HG02885 (cell line): ENCODE measurements at regions not wholly inside any gene's neighbourhood (a gene's known extent, or its start where the extent isn't known, plus 50 kb on each side); places are given as distances from the start of the nearest gene placed in this dataset.

Experiments used
- ATAC-seq: cut with Tn5 transposase; IDR thresholded peaks from one replicate; pipeline ENCODE4 v1.9.1; 2021; ENCODE audit warnings: mild to moderate bottlenecking; ENCODE audit not compliant: unreplicated experiment, poor library complexity

DNA sequence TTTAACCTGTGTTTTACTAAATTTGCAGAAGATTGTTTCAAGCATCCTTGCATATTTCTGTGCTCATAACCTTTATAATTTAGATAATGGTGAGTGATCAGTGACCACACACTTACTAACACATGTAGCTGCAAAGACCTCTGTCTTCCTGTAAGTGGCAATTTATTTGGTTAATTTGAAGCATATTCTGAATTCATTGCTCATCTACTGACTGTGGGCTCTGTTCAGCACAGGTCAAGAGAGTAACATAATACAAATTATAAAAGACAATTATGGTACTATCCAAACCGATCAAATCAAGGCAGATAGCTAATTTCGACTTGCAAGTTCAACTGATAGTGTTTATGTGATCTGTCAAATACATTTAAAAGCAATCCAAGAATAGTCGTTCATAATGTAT lies 223.9 kb upstream of the FAM98A start:
- no peak for ATAC-seq

DNA sequence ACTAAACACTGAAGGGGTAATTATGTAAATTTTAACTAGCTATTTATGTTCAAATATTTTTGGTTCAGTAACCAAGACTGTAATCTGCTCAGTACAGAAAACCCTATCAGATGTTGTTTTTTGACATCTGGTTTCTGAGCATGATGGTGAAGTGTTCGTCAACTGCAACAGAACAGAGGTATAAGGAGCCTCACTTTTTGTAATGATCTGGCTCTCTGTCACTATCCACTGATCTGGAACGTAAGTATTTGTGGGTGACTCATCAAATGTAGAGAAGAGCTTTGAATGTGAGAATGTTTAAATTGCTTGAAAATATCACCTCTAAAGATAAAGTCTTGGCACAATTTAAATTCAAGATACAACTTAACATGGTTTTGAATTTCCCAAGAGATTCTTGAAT lies 213.6 kb upstream of the FAM98A start:
- no peak for ATAC-seq

DNA sequence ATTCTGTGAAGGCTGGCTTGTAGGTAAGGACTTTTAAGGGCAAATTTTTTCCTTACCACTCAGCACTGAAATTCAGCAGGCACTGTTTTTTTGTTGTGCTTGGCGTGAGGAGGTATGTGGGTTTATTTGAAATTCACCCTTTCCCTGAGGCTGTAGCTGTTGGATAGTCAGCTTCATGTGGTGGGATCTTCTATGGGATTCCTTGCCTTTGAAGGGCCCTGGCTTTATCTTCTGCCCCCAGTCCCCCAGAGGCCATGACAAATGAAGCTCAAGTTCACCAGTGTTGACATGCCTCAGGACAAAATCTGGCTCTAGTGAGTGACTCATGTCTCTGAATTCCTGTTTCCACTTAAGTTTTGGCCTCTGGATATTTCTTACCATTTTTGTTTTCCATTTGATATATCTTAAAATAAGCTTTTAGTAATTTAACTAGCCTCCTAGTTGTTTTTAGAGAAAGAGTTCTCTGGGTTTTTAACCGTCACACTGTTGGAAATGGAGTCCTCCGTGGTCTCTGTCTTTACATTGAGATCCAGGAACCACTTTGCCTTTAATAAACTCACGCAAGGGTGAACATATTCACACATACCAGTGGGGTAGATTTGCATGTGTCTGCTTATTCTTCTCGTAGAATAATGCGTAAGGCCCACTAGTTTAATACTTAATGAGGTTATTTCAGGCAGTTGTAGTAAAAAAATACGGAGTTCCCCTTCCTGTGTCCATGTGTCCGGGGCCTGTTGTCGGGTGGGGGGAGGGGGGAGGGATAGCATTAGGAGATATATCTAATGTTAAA lies 211.1 kb upstream of the FAM98A start:
- no peak for ATAC-seq

DNA sequence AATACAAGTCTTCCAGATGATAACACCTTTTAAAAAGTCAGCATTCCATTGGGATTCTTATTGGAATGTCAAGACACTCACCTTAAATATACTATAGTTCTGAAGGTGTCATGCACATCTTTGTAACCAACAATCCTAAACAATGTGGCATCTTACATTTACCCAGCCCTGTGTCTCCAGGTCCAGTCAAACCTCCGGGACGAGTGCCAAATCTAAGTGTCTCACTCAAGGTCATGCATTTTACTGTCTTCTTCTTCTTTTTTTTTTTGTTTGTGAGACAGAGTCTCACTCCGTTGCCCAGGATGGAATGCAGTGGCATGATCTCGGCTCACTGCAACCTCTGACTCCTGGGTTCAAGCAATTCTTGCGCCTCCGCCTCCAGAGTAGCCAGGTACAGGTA lies 206.9 kb upstream of the FAM98A start:
- no peak for ATAC-seq

DNA sequence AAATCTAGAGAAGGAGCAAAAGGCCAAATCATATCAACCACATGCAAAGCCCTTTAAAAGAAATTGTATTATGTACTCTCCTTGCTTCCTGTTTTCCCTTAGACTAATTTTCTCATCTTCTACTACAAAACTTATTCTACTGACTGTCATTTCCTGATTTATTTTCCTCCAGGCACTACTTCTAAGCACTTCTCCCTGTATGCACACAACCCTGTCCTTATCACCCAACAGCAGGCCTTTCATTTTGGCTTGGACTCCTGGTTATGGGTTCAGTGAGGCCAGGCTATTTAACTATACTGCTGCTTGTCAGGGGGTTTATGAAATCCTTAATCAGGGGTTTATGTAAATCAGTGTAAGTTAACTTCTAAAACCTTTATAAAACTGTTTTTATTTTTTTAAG lies 205.1 kb upstream of the FAM98A start:
- no peak for ATAC-seq

DNA sequence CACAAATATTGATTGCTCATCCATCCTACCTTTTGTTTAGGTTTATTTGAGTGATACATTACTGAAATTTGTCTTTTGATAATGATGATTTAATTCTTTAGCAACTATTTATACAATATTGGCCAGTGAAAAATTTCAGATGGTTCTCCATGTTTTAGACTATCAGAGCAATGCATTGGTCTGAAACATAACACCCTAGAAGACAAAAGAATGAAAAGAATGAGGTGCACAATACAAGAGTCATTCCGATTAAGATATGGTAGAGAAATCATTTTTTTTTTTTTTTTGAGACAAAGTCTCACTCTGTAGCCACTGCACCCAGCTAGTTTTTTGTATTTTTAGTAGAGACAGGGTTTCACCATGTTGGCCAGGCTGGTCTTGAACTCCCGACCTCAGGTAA lies 197.4 kb upstream of the FAM98A start:
- ATAC-seq = no peak

DNA sequence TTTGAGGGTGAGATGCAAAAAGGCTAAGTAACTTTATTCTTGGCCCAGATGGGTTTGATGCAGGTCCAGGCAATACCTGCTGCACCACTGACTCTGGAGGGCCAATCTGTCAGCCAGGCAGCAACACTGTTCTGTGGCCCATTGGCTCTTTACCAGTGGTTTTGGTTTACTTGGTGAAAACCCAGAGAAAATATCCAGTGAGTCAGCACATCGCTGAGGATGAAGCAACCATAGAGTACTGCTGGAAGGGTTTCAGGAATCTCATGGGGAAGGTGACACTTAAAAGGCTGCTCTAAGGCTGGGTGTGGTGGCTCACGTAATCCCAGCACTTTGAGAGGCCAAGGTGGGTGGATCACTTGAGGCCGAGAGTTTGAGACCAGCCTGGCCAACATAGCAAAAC lies 192.5 kb upstream of the FAM98A start:
- no peak for ATAC-seq

DNA sequence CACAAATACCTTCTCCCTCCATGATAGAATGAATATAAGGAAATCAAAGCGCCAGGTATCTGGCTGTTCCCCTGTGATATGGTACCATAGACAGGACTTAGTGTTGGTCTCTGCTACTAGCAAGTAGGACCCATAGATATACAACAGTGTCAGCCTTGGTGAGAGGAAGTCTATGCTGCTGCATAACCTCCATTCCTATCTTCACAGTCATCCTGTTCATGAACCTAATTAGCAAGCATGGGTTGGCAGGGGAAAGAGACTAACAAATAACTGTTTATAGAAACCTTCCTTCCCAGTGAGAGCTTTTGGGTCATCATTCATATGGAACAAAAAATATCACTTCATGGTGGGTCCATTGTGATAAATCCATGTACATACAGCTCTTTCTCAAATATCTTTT lies 188.9 kb upstream of the FAM98A start:
- no peak for ATAC-seq

DNA sequence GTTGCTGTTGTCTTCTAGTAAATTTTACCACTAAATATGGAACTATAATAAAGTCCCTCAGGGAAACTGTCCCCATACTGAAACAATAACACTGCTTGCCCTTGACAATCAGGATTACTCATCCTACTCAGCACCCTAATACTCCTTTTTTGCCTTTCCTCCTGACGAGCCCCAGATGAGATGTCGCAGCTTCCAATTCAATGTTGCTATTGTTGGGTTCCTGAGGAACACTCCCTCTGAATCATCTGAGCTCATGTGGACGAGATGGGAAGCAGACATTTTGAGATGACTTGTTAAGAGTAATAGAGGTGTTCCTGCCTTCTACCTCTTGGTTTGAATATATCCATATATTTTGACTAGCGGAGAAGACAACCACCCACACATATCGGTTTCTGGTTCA lies 187.8 kb upstream of the FAM98A start:
- no peak for ATAC-seq

DNA sequence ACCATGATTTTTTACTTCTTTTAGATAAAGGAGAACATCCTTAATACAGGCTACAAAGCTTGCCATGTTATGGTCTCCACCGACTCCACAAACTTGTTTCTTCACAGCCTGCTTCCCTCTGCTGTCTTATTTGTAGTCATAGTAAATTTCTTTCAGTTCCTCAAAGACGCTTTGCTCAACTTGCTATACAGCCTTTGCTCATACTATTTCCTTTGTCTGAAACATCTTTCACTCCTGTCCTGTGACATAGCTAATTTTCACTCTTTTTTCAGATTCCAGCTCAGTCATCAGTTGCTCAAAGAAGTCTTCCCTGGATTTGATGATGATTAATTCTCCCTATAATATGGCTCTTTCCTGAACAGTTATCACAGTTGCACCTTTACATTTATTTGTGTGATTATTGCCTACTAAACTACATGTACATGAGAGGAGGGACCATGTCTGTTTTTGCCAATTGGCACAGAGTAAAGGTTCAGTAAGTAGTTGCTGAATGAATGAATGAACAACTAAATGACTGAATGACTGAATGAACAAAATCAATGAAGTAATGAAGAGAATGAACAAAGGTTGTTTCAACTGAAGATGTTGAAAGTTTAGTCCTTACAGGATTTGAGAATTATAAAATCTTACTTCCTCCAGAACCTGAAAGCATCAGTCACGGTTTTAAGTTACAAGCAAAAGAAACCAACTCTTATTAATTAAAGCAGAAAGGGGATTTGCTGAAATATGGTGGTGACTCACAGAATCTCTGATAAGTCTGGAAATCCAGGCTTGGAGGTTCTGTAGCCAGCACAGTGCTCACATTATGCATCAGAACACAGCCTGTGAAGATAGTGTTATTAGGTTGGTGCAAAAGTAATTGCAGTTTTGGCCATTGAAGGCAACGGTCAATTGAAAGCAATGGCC lies 186.4 kb upstream of the FAM98A start:
- ATAC-seq = peak; percentile 94

DNA sequence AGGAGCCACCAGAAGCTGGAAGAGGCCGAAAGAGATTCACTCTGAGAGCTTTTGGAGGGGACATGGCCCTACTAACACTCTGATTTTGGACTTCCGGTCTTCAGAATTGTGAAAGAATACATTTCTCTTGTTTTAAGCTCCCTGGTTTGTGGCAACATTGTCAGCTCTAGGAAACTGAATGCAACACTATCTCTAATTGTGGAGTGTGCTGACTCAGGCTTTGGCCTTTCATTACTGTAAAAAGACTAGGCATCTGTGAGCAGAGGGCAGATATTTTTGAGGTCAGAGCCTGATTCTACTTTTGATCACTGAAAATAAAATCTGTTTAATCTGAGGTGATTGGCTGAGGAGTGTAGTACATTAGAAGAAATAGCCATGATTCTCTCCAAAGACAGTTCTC lies 185.4 kb upstream of the FAM98A start:
- no peak for ATAC-seq

DNA sequence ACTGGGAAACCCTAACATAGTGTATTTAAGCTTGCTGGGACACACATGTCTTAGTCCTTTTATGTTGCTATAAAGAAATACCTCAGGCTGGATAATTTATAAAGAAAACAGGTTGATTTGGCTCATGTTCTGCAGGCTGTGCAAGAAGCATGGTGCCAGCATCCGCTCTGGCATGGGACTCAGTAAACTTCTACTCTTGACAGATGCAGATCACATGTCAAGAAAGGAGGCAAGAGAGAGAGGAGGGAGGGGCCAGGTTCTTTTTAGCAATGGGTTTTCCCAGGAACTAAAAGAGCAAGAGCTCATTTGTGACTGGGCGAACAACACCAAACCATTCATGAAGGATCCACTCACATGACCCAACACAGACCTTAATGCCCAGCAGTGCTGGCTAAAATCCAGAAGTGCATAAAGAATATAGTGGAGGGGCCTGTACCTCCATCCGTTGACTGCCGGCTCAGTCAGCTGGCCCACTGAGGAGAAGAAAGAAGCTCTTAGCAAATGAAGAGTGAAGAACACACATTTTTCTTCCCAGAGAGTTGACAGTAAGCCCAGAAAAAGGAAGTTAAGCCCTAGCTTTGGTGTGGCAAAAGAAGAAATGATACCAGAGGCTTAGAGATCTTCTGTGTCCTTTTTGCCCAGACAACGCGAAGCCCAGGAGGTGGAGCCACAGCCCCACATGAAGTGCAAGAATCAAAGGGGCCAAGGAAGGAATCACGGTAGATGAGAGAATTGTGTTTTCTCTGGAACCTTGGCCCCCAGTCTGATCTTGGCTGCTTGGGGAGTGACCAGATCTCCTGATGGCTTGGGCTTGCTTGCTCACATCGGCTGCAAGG lies 183.5 kb upstream of the FAM98A start:
- ATAC-seq = no peak

DNA sequence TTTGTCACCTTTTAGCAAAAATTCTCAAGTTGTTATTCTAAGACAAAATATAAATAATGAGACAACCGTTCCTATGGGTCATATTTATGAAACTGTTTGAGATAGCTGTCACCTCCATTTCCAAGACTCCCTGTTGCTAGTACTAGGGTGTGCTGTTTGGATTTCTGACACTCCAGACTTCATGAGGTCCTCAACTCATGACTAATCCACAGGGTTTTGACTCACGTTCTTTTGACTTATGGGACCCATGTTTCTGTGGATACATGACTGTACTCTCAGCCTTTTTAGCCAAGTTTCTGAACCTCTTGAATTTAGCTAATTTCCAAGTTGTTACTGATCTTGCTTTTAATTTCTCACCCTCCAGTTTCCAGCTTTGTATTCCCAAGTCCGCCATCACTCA lies 178.7 kb upstream of the FAM98A start:
- no peak for ATAC-seq

DNA sequence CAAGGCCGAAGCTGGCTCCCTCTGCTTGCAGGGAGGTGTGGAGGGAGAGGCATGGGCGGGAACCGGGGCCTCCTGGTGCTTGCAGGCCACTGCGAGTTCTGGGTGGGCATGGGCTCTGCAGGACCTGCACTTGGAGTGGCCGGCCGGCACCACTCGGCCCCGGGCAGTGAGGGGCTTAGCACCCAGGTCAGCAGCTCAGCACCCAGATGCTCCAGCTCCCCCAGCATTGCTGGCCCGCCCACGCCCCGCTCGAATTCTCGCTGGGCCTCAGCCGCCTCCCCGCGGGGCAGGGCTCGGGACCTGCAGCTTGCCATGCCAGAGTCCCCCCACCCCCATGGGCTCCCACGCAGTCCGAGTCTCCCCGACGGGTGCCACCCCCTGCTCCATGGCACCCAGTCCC lies 176.2 kb upstream of the FAM98A start:
- ATAC-seq = no peak

DNA sequence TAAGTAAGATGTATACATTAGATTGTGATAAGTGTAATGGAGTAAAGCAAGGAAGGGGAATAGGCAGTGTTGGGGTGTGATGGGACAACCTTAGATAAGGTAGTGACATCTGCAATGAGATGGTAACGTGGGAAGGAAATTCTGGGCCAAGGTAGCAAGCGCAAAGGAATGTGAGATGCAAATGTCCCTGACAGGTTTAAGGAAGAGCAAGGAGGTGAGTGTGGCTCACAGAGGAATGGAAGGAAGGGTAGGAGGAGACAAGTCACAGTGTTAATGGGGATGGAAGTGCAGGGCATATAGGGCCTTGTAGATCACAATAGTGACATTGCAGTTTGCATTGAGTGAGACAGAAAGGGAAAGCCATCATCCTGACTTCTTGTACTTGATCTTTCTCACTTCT lies 170.9 kb upstream of the FAM98A start:
- no peak for ATAC-seq

DNA sequence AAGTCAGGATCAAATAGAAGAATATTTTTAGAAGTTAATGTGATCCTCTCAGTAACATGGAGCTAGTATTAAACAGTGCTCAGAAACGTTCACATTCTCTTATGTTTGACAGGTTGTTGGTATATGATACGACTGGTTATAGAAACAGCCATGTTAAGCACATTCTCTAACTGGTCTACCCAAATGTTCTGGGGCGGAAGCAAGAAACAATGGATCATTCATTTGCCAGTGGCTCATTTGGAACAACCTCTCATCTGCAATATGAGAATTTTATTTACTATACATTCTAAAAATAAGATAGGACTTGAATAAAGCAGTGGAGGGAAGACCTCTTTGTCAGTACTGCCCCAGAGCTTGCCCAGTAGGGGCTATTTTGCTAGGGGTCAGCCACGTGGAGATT lies 167.1 kb upstream of the FAM98A start:
- ATAC-seq = no peak

DNA sequence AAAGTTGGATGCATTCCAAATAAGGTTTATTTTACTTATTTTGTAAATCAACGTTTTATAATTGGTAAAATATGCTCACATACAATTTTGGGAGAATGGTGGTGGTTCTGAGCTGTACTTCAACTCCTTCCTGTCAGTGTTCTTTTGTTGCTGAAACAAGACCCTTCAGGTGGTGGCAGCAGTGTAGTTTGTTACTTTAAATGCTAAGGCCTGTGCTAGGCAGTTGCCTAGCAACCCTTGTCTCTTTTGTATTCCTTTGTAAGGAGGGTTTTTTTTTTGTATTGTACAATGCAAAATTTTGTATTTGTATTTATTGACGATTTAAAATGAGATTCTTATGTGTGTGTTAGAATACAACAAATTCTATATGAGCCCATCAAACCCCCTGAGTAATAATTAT lies 166.0 kb upstream of the FAM98A start:
- no peak for ATAC-seq

DNA sequence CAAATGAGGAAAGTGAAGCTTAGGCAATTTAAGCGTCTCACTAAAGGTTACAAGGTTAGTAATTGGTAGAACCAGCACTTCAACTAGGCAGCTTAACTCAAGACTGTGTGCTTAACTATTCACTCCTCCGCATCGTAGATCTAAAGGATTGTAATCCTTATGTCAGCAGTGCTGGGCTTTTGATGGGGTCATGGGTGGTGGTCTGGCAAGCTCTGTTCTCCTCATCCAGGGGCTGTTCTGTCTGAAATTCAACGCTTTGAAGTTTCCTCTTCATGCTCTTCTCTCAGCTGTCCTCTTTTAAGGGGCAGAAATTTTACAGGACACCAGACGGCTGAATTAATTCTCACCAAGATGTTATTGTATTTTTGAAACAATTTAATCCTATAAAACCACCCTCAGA lies 165.5 kb upstream of the FAM98A start:
- ATAC-seq = no peak

DNA sequence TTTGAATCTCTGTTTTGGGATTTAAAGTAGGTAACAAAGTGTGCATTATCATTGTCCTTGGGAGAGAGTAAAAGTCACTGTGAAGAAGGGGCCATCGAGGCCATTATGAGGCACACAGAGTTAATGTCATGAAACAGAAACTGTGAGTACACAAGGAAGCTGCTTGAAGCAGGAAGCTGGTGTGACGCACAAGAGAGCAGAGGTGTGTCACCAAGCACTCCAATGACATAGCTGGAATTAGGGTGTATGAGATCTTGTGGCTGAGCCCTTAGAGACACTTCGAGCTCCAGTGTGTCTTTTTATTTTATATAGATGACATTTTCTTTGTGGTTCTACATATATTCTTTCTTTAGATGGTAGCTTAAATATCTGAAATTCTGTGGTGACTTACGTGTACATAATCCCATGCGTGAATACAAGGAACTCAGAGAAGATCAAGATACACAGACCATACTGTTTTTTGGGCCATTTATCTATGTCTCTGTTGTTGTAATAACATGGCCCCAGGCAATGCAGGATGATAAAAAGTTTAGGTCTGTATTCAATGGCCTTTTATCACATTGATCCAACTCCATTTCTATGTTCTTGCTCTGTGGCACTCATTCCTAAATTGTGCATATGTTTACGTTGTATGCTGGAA lies 164.7 kb upstream of the FAM98A start:
- ATAC-seq = no peak

DNA sequence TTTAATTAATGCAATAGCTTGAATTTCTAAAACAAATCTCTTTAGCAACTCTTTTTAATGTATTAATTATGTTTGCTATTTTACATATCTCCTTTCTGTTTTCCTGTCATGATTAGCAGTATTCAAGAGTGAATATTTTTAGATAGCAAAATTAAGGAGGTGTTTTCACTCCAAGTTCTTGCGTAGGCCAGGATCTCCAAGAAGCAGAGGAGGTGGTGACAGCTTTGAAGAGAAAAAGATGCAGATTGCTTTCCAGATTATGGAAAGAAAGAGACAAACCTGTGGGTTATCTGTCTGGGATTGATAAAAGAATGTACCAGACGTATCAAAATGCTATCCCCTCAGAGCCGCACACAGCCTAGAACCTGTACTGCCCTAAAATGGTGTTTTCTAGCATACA lies 163.5 kb upstream of the FAM98A start:
- no peak for ATAC-seq
